CD4-positive, alpha-beta T cell treated with Interleukin-4 for 4 hours (primary cell): ENCODE measurements at regions not wholly inside any gene's neighbourhood (a gene's known extent, or its start where the extent isn't known, plus 50 kb on each side); places are given as distances from the start of the nearest gene placed in this dataset.
"Not testable (repeated sequence)": the region's sequence is repeated elsewhere in the genome, so short reads cannot be mapped to it uniquely, and the experiment has no call there.

Source experiments
- DNase-seq: peaks from one replicate; pipeline ENCODE4 v3.0.0-alpha.2; 2020

DNA sequence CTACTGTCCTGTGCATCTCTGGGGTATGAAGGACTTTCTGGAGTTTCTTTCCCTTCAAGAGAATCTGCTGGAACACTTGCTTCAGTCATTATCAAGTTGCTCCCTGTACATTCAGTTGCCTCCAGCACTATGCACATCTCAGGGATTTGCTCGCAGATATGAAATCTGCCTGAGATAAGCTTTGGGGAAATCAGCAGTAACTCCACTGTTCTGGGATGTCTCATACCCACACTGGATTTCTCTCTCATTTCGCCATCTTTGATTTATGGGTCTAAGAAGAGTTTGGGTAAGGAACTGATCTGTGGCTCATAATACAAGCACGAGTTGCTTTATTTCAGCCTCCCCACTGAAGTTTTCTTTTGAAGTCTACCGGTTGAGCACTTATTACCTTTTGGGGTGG, 585.6 kb downstream of the PSAT1 start:
- DNase-seq, result no peak

DNA sequence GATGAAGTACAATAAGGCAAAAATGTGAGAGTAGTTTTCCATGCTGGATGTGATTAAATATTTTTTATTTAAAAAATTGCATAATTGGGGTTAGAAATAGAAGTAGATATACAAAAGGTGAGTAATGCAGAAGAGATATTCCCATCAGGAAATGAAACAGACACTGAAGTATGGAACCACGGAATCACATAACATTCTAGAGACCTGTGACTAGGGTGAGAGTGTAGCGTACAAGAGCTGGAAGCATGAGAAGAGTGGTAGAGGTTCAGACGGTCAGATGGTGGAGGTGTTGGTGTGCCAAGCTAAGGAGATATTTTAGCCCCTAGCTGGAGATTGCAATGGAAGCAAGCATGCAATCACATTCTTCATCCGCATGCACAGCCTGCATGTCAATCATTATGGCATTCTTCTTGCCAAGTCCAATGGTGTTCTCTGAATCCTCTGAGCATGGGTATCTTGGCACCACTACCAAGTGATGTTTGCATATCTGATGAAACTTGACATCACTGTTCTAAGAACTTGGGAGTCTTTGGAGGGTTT, 587.8 kb downstream of the PSAT1 start:
- no peak for DNase-seq

DNA sequence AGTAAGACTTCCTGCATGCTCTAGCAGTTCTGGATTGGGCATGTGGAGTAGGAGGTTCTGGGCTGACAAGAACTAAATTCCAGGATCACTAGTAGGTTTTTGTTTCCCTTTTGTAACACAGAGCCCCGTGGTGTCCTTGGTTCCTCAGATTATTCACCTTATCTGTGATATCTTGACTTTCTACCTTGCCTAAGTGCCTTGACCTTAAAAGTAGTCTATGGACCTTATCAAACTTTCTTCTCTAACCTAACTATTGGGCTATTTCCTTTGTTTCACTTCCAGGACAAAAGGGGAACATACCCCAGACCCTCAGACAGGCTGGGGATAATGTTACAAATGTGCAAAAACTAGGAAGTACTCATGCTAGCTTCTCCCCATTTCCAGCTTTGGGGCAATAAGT, 595.3 kb downstream of the PSAT1 start:
- no peak for DNase-seq

DNA sequence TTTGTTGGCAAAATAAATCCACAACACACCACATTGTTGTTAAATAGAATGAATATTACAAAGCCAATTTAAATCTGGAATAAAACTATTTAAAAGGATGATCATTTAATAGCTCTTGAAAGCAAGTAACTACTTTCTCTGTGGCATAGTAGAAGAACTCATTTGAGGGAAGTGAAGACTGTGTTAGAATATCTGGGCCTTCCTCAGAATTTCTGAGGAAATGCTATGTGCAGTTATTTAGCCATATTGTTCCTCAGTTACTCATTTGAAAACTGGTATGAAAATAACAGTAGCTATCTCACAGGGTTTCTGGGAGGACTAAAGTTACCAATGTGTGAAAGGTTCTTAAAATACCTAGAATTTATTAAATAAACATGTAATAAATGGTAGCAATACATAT, 595.8 kb downstream of the PSAT1 start:
- no peak for DNase-seq

DNA sequence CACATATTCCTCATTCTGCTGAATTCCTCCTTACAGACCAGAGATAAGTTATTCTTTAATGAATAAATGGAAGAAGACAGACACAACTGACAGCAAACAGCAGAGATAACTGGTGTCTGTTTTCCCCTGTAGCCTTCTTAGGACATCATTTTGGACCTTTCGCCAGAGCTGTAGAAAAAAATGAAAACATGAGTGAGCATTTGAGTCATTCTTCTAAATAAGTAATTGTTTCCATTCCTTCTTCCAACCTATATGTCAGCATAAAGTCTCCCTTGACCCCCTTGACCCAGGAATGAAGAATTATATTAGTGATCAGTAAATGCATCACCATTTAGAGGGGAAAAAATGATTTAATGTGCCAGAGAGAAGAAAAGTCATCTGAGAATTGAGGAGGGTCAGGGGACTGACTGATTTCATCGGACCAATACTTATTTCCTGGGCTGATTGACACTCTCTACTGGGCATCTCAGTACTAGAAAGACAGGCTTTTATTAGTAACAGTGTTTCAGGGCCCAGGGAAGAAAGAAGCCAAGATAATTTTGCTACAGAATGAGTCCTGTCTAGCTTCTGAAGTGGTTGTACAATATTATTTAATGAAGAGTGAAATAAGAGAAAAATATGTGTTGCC, 597.0 kb downstream of the PSAT1 start:
- no peak for DNase-seq

DNA sequence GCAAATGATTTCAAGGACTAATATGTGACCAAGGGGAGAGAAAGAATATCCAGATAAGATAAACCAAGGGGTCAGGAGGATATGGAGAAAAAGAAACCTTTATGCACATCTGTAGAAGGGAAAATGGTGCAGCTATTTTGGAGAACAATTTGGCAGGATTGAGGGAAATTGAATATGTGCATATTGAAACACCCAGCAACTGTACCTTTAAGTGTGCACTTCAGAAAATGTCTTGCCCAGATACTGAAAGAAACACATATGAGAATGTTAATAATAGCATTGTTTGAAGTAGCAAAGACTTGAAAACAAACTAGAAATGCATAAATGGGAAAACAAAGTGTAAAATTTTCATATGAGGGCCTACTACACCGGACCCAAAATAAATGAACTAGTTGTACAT, 599.6 kb downstream of the PSAT1 start:
- DNase-seq, result no peak

DNA sequence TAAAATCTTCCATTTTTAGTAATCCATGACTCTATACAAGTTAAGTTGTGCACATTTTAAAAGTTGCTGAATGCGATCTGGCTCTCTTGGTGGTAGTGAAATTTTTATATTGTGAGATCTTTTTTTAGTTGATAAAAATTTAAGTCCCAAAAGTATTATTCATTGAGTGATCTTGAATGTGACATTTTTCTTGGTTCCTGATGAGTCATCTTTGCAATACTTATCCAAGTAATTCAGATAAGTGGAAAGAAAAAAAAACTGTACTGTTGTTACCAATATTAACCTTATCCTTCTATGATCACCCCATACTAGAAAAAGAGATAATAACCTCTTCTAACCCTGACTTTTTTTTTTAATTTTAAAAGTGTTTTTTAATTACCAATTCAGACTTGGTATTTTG, 601.3 kb downstream of the PSAT1 start:
- DNase-seq, result no peak

DNA sequence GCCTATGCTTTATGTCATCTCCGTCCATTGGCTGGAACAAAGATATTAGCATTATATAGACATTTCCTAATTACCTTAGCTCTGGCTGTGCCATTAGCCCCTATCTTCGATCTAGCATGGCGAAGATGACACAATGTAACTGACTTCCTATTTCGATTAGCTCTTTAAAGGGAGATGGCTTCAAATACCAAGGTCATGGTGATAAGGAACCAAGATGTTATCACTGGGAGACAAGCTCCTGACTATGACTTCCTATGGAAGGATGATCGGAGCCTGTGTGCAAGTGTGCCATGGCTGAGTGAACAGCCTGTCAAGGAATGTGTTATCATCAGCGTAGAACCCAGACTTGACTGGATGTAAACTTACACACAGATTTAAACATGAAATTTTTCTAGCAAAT, 602.1 kb downstream of the PSAT1 start:
- no peak for DNase-seq

DNA sequence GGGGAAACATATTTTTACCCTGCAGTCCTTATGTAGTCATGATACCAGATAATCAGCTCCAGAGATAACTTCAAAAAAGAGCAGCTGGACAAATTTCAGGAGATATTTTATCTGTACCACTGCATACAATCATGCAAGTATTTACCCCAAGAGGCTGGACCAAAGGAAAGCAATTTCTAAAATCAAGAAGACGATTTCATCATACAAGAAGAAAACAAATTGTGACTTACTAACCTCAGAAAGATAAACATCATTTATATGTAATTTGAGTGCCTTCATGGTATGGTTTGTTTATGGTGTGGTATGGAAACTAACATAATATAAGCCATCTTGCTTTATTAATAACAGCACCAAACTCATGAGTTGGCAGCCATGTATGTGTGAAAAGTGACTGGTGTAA, 603.6 kb downstream of the PSAT1 start:
- DNase-seq, result no peak

DNA sequence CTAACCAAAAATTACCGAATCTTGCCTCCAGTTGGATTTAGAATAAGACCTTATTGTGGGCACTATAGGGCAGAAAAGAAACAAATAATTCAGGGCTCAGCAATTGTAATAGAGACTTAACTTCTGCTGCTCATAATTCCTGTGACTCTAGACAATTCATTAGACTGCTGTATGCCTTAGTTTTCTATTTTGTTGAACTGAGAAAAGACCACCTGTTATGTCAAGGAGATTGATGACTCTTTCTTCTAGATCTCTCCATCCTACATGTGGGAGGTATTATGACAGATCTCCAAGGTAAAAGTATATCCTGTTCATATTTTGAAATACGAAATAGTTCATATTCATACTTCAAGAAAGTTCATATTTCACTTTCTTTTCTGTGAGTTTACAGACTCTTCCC, 605.1 kb downstream of the PSAT1 start:
- DNase-seq, result no peak

DNA sequence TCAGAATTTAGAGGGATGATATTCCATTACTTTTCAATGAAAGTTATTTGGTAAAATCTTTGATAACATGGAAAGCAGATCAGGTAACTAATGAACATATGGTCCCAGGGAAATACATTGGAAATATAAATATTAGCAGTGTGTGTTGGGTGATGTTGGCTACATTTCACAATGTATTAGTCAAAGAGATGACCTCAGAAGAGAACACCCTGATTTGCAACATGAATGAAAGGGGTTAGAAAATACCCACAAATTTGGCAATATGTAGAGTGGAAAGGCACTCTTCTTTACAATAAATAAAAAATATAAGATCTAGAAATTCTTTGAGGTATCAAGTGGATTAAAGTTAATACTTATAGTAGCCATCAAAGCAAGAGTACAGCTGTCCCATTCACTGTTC, 606.7 kb downstream of the PSAT1 start:
- no peak for DNase-seq

DNA sequence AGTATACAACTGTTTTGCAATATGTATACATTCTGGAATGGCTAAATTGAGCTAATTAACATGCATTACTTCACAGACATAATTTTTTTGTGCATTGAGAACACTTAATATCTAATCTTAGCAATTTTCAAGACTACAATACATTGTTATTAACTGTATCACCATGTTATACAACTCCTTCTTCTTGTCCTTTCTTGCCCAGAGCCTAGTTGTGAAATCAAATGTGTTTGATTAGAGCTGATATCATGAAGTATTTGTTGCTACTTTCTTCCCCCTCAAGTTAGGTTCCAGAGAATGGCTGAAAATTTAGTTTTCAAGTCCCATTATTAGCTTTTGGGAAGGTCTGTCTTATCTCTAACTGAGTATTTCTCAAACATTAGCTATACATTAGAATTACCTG, 607.8 kb downstream of the PSAT1 start:
- DNase-seq, result no peak

DNA sequence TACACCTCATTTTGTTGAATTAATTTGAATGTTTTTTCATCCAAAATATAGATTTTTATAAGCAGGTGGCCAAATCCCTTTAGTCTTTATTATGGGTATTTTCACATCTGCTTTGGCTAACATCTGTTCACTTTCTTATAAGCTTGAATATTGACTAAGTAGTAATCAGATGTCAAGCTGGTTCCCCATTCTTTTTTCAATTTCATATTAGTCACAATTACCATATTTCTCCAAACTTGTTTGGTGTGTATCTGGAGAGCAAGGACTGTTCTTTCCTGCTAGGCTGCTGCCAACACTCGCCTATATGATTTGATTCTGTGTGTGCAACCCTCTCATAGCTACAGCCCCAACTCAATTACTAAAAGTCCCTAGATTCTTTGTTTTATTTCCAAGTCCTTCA, 608.5 kb downstream of the PSAT1 start:
- DNase-seq, result no peak

DNA sequence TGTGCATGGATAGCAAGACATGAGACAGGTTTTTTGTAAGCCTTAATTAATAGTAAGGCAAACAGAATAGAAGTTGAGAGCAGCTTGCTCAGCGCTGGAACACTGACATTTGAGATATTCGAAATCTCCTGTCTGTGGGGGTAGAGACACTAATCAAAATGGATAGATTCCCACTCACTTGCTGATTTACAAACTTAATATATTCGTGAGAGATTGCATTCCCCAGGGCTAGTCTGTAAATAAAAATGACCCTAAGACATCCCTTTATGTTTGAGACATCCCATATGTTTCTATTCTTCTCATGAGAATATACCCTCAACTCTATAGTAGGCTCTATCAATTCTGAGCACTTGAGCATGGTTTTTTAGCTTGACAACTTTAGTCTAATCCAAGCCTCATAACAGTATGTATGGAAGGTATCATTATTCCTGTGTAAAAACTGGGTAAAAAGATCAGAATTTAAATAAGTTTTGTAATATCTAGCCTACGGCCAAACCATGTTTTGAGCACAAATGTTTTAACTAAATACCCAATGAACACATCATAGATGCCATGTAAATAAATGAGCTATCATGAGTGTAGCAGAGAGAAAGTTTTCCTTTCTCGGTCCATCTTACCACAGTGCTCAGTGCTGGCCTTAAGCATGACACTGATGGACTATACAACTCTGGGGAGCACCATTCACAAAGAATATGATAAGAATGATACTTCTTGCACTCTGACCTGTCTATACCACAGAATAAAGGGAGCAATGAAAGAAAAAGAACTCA, 609.2 kb downstream of the PSAT1 start:
- DNase-seq, result no peak

DNA sequence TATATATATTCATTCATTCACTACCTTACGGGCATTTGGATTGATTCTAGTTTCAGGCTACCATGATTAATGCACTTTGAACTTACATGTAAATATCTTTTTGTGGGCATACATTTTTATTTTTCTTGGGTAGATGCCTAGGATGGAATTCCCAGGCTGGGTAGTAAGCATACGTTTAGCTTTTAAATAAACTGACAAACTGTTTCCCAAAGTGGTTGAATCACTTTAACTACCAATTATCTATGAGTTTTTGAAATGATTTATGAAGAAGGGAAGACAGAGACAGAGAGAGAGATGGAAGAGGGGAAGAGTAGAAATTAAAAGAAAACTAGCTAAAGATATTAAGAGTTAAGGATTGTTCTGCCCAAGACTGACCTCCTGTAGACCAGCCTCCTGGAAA, 612.6 kb downstream of the PSAT1 start:
- no peak for DNase-seq

DNA sequence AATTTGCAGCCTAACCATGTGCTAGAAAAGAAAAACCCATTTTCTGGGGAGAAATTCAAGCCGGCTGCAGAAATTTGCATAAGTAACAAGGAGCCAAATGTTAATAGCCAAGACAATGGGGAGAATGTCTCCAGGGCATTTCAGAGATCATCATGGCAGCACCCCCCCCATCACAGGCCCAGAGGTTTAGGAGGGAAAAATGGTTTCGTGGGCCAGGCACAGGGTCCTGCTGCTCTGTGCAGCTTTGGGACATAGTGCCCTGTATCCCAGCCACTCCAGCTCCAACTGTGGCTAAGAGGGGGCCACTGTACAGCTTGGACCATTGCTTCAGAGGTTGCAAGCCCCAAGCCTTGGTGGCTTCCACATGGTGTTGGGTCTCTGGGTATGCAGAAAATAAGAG, 620.0 kb downstream of the PSAT1 start:
- DNase-seq, result not testable (repeated sequence)

DNA sequence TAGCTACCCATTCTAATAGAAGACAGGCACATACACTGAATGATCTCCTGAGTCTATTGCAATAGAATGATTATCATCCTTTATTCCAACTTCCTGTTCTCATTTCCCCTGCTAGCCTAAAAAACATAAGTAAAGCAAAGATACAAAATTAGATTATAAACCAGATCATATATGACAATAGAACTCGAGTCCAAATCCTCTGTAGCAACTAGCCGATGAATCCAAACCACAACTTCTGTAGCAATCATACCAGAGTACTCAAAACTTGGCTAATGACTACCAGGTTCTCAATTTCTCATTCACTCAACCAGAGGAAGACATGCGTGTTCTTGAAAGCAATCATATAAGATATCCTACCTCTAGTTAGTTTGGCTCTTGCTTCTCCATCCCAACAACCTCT, 622.1 kb downstream of the PSAT1 start:
- DNase-seq, result no peak

DNA sequence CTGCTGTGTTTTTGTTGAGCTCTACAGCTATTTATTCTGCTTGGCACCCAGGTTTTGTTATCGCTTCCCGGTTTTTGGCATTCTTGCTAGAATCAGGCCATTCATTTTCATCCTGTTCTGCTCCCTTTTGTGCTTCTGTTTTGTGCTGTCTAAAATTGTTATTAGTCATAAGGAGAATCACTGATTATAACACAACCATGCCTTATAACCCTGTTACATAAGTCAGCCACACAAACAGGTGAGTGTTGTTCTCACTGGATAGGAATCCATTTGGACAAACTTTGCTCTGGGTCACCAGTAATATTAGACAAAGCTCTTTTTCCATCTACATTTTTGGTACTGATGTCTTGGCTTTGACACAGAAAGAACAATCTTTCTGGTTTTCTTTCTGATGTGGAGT, 622.8 kb downstream of the PSAT1 start:
- DNase-seq, result no peak

DNA sequence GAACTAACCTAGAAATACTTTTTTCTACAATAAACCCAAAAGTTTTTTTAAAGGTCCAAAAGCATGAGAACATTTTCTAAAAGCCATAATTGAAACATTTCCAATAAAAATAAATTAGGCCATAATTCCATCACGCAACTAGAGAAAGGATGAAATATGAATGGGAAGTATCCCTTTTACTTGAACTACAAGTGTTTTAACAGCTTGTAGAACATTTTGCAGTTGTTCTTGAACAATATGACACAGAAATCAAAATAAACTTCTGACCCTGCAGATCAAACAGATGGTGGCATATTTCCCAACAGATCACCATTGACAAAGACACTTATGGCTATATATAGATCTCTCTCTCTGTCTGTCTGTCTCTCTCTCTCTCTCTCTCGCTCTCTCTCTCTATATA, 624.4 kb downstream of the PSAT1 start:
- DNase-seq, result no peak

DNA sequence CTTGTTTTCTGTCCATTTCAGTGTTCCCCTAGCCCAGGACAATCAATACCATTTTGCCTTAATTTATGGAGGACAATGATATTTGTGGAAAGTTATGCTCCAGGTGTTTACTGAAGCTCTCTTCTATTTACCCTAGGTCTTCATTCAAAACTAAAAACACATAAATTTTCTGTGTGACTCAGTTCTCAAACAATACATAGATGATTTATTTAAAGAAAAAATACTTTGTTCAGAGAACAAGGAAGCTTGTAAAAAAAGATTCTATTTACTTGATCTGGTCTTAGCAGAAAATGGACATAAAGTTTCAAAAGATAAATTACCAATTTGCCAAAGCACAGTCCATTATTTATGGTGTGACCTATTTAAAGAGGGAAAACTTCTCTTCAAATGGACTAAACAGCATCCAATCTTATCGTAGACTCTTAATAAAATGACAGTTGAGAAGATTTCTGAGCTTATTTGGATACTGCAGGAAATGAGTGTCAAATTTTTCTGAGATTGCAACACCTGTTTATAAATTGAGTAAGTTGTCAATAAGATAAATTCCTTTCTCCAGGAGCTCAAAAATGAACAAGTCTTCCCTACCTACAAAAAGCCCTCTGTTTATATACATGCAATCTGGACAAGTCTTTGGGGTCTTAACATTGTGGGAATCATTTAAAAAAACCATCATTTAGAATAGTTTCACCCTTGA, 627.2 kb downstream of the PSAT1 start:
- DNase-seq, result no peak

DNA sequence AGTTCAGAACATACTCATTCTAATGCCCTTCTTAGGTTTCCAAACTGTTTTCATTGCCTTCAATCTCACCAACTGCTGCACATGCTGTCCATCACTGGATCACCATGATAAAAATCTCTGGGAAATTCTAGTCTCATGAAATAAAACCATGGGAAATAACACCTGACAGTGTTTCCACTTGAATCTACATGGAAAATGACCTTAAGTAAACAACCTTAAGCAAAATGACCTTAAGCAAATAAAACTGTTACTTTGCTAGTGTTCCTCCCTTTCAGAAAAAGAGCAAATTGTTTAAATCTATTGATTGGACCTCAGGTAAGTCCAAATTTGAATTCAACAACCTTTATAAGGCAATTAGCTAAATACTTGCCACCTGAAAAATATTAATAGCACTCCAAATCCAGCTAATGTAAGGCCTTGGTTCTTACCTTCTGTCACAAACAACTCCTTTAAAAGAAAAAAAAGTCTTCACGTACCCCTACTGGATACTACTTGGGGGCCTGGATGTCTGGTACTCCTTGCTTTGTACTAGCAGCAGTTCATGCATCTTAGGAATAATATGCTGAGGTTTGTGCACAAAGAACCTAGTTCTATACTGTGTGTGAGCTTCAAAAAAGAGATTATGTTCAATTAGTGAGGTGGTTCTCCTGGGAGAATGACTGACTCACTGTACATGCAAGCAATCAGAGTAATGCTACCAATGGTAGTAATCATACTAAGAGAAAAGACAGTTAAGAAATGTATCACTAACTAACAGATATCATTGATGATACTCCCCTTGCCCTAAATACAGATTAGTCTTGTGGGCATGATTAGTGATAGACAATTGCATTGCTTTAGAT, 630.4 kb downstream of the PSAT1 start:
- no peak for DNase-seq

DNA sequence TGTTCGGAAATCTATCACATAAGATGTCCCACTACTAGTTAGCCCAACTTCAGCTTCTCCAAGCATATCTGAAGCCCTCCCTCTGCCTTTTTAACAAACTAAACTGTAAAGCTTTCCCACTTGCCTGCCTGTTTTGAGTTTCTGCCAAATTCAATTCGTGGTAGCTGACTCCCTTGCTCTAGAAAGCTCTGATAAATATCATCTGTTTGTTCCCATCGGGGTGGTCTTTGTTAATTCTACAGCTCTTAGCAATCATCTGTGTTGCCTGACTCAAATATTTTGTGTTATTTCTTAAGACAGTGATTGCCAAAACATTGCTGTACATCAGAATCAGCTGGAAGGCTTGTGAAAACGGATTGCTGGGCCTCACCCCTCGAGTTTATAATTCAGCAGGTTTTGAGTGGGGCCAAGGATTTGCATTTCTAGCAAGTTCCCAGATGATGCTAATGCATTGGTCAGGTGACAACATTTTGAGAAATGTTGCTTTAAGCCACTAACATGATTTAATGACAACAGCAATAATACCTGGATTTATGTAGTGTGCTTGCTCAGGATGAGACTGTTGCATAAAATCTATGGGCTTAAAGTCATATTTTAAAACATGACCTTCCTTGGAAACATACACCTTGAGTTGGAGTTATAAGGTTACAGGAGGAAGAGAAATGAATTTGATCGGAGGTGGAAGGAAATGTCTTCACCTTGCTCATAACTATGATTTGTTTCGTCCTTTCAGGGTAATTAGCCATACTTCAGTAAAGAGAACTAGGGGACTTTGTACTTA, 631.9 kb downstream of the PSAT1 start:
- no peak for DNase-seq
